IMR-90 (cell line): ENCODE measurements at regions not wholly inside any gene's neighbourhood (a gene's known extent, or its start where the extent isn't known, plus 50 kb on each side); places are given as distances from the start of the nearest gene placed in this dataset.
A peak's percentile ranks its signal among the peaks of the same experiment; 100 is the strongest.

Experiments
- ATAC-seq: fragments of 200-7000 bp; cut with Tn5 transposase; 2 replicates; pipeline ENCODE4 v1.9.1; 2020; ENCODE audit warnings: low read depth, mild to moderate bottlenecking, moderate library complexity
- BruUV-seq: library from RNA; stranded (reverse); fragments of 400-500 nt; replicated peaks from 2 replicates; lab custom pipeline; 2021; lab: Mats Ljungman, UMichigan
- CTCF ChIA-PET: fragments of 300-600 bp; formaldehyde crosslinking; extraction: SDS; loops from one replicate; lab custom pipeline; 2021; ENCODE audit warnings: antibody characterized with exemption; lab: Yijun Ruan, JAX
- POLR2A ChIA-PET: fragments of 300-600 bp; sonication (Branson Sonifier 250); formaldehyde crosslinking; loops from one replicate; lab custom pipeline; 2022; ENCODE audit warnings: antibody characterized with exemption; ENCODE audit not compliant: unreplicated experiment; lab: Charles Lee
- DNase-seq: peaks from one replicate; pipeline ENCODE4 v3.0.0; 2013
- H2AFZ ChIP-seq: replicated peaks from 2 replicates; pipeline ENCODE3; 2013; ENCODE audit warnings: low read length, mild to moderate bottlenecking; ENCODE audit not compliant: poor library complexity
- H2AK5ac ChIP-seq: 2 replicates; pipeline ENCODE4 v1.6.1; 2013; ENCODE audit warnings: low read depth, low read length, inconsistent platforms
- H2AK9ac ChIP-seq: replicated peaks from 2 replicates; pipeline ENCODE3; 2013; ENCODE audit warnings: mild to moderate bottlenecking, low read depth, low read length, moderate library complexity; ENCODE audit not compliant: poor library complexity
- H2BK120ac ChIP-seq: 2 replicates; pipeline ENCODE4 v1.6.1; 2013; ENCODE audit warnings: low read depth, low read length, inconsistent platforms
- H2BK15ac ChIP-seq: 3 replicates; pipeline ENCODE4 v1.6.1; 2013; ENCODE audit warnings: low read depth, low read length, inconsistent platforms
- H2BK20ac ChIP-seq: 2 replicates; pipeline ENCODE4 v1.6.1; 2013; ENCODE audit warnings: low read depth, mild to moderate bottlenecking, inconsistent platforms, low read length, moderate library complexity
- H2BK5ac ChIP-seq: 2 replicates; pipeline ENCODE4 v1.6.1; 2013; ENCODE audit warnings: mild to moderate bottlenecking, low read depth, low read length, inconsistent platforms; ENCODE audit not compliant: poor library complexity, severe bottlenecking
- H3K14ac ChIP-seq: replicated peaks from 2 replicates; pipeline ENCODE4 v1.6.1; 2013; ENCODE audit warnings: low read depth, low read length, inconsistent platforms
- H3K18ac ChIP-seq: 2 replicates; pipeline ENCODE4 v1.6.1; 2013; ENCODE audit warnings: low read depth, low read length, control low read depth
- H3K23ac ChIP-seq: 2 replicates; pipeline ENCODE4 v1.6.1; 2013; ENCODE audit warnings: low read depth, low read length, inconsistent platforms
- H3K27ac ChIP-seq: 2 replicates; pipeline ENCODE4 v1.5.1; 2013; ENCODE audit warnings: mild to moderate bottlenecking, control low read depth, low read length; ENCODE audit not compliant: insufficient read depth
- H3K27me3 ChIP-seq: 2 replicates; pipeline ENCODE4 v1.6.1; 2013; ENCODE audit warnings: low read length; ENCODE audit not compliant: control insufficient read depth, insufficient read depth
- H3K36me3 ChIP-seq: 2 replicates; pipeline ENCODE4 v1.6.1; 2013; ENCODE audit warnings: low read length, mixed read lengths; ENCODE audit not compliant: control insufficient read depth, insufficient read depth
- H3K4ac ChIP-seq: 2 replicates; pipeline ENCODE4 v1.6.1; 2013; ENCODE audit warnings: low read depth, low read length, inconsistent platforms
- H3K4me1 ChIP-seq: 2 replicates; pipeline ENCODE4 v1.6.1; 2013; ENCODE audit warnings: low read length, mixed read lengths; ENCODE audit not compliant: control insufficient read depth, insufficient read depth
- H3K4me2 ChIP-seq: 2 replicates; pipeline ENCODE4 v1.6.1; 2013; ENCODE audit warnings: low read depth, mild to moderate bottlenecking, control low read depth, low read length, moderate library complexity
- H3K4me3 ChIP-seq: 2 replicates; pipeline ENCODE4 v1.5.1; 2013; ENCODE audit warnings: low read depth, mild to moderate bottlenecking, control low read depth, low read length, moderate library complexity; ENCODE audit not compliant: insufficient read depth
- H3K56ac ChIP-seq: 2 replicates; pipeline ENCODE4 v1.6.1; 2013; ENCODE audit warnings: low read length, inconsistent platforms; ENCODE audit not compliant: insufficient read depth; ENCODE audit errors: extremely low read depth
- H3K79me1 ChIP-seq, 2 experiments: 2 replicates each; pipeline ENCODE4 v1.6.1; 2013; ENCODE audit warnings: low read length in 2 of 2, inconsistent platforms in 1 of 2, low read depth in 1 of 2
- H3K9ac ChIP-seq: 2 replicates; pipeline ENCODE4 v1.6.1; 2013; ENCODE audit warnings: low read depth, low read length, control low read depth
- H3K9me1 ChIP-seq: 2 replicates; pipeline ENCODE4 v1.6.1; 2013; ENCODE audit warnings: low read length, inconsistent platforms; ENCODE audit not compliant: insufficient read depth
- H3K9me3 ChIP-seq: 2 replicates; pipeline ENCODE4 v1.6.1; 2013; ENCODE audit warnings: low read length; ENCODE audit not compliant: control insufficient read depth, insufficient read depth
- H4K20me1 ChIP-seq: 2 replicates; pipeline ENCODE4 v1.6.1; 2013; ENCODE audit warnings: low read length, inconsistent platforms; ENCODE audit not compliant: insufficient read depth
- H4K5ac ChIP-seq: 2 replicates; pipeline ENCODE4 v1.6.1; 2013; ENCODE audit warnings: mild to moderate bottlenecking, low read depth, low read length, control low read depth
- H4K8ac ChIP-seq, 2 experiments: 2 replicates each; pipeline ENCODE4 v1.6.1; 2013; ENCODE audit warnings: low read depth in 2 of 2, low read length in 2 of 2, control low read depth in 1 of 2, inconsistent platforms in 1 of 2
- H4K91ac ChIP-seq: 2 replicates; pipeline ENCODE4 v1.6.1; 2013; ENCODE audit warnings: low read depth, low read length, inconsistent platforms; ENCODE audit not compliant: insufficient read depth
- BHLHE40 ChIP-seq: fragments of 150-350 bp; IDR thresholded peaks from 2 replicates; pipeline ENCODE4 v1.6.1; 2016; ENCODE audit warnings: mild to moderate bottlenecking, low read depth, low read length
- CEBPB ChIP-seq: IDR thresholded peaks from 2 replicates; pipeline ENCODE4 v1.6.1; 2012; ENCODE audit warnings: low read depth, low read length, improper control_type of control experiment
- CHD1 ChIP-seq: IDR thresholded peaks from 2 replicates; pipeline ENCODE4 v1.6.1; 2012; ENCODE audit warnings: low read depth, low read length, improper control_type of control experiment
- MAZ ChIP-seq: IDR thresholded peaks from 2 replicates; pipeline ENCODE4 v1.6.1; 2012; ENCODE audit warnings: low read depth, mild to moderate bottlenecking, low read length, improper control_type of control experiment, moderate library complexity, borderline replicate concordance
- MXI1 ChIP-seq: IDR thresholded peaks from 2 replicates; pipeline ENCODE4 v1.6.1; 2012; ENCODE audit warnings: low read depth, mild to moderate bottlenecking, low read length, moderate library complexity, borderline replicate concordance
- NFE2L2 ChIP-seq: fragments of 150-350 bp; IDR thresholded peaks from 2 replicates; pipeline ENCODE4 v1.6.1; 2016; ENCODE audit warnings: low read depth, mild to moderate bottlenecking, low read length
- RAD21 ChIP-seq: IDR thresholded peaks from 2 replicates; pipeline ENCODE4 v1.6.1; 2012; ENCODE audit warnings: low read length, improper control_type of control experiment
- RFX5 ChIP-seq: IDR thresholded peaks from 2 replicates; pipeline ENCODE4 v1.8.0; 2012; ENCODE audit warnings: low read depth, mild to moderate bottlenecking, low read length, moderate library complexity
- WGBS, 2 experiments: methylation state at CpG; one replicate each; pipeline versions ENCODE4 v1.1.5 to v1.1.7; 2013; ENCODE audit warnings: missing lambda C conversion rate in 2 of 2; ENCODE audit not compliant: insufficient read length in 1 of 2; ENCODE audit errors: extremely low coverage in 2 of 2; 5-methylcytosine and 5-hydroxymethylcytosine counted together
- dilution Hi-C: fragments of 300-500 bp; cut with HindIII; formaldehyde crosslinking; loops from one replicate; pipeline ENCODE4 v1.14.3; 2018; ENCODE audit warnings: low sequenced_read_pairs; ENCODE audit not compliant: unreplicated experiment
- in situ Hi-C: fragments of 300-500 bp; cut with MboI; formaldehyde crosslinking; loops from 3 replicates; pipeline ENCODE4 v1.14.3; 2019; ENCODE audit warnings: low sequenced_read_pairs, inconsistent platforms, mixed read lengths
- intact Hi-C: fragments of 100-400 bp; cut with micrococcal nuclease; formaldehyde crosslinking; loops from 2 replicates; pipeline ENCODE4 v1.10.0; 2022
- TF ChIP-seq, protein P1 (sequence below): fragments of 150-350 bp; IDR thresholded peaks from 2 replicates; pipeline ENCODE4 v1.6.1; 2016; ENCODE audit warnings: low read depth, mild to moderate bottlenecking, low read length, moderate library complexity, borderline replicate concordance
- TF ChIP-seq, protein P2 (sequence below): fragments of 150-350 bp; IDR thresholded peaks from 2 replicates; pipeline ENCODE4 v1.6.1; 2017; ENCODE audit warnings: mild to moderate bottlenecking, antibody characterized with exemption, low read length, low read depth

DNA sequence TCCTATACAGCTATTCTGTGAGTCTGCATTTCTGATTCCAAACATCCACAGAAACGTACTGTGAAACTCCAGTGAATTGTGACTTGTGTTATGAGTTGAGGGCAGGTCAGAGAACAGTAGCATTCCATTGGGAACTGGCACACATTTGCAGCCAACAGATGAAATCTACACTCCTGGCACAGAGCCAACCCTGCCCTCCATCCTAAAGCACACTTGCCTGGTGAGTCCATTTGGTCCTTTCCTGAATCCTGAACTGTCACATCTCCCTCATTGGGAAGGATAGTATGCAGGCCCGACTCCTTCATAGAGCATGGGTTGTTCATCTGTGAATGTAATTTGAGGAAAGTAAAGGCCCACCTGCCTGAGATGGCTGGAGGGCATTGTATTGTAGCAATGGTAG lies 314.3 kb upstream of the RASGRP1 start:
- H3K27me3 ChIP-seq, result no peaks in the 10 kb centered on the region
- H2BK5ac ChIP-seq, result peak overlapping the region; percentile 9
- no peaks in the 10 kb centered on the region for H3K36me3 ChIP-seq
- dilution Hi-C loops, result no loop called here
- peak overlapping the region; percentile 73 for H3K14ac ChIP-seq
- H3K23ac ChIP-seq, result no peak overlapping the region; the same call in 1 of the 2 replicates
- peak overlapping the region; percentile 80 for H2BK120ac ChIP-seq
- DNase-seq (no peak), ATAC-seq (no peak)
- H3K27ac ChIP-seq, result peak overlapping the region; percentile 43; the same call in 1 of the 2 replicates
- peak overlapping the region; percentile 83 for H2AK5ac ChIP-seq
- H2BK20ac ChIP-seq, result peak overlapping the region; percentile 81
- H3K4ac ChIP-seq, result peak overlapping the region; percentile 89
- H3K4me1 ChIP-seq, result peaks cover 24% of the 10 kb centered on the region
- H4K20me1 ChIP-seq, result no peaks in the 10 kb centered on the region
- ChIA-PET POLR2A (no interaction called here), CTCF (interaction anchor here (0.6 kb wide), 2 partner anchors 101 to 996 kb away, joined by 3 read pairs; no protein-coding TSS in a partner anchor)
- no peak overlapping the region for H3K4me2 ChIP-seq
- peak overlapping the region; percentile 10 for H3K18ac ChIP-seq
- no peak for TF ChIP-seq NFE2L2
- TF ChIP-seq CHD1, result no peak
- TF ChIP-seq BHLHE40, result no peak
- TF ChIP-seq, protein P1, sequence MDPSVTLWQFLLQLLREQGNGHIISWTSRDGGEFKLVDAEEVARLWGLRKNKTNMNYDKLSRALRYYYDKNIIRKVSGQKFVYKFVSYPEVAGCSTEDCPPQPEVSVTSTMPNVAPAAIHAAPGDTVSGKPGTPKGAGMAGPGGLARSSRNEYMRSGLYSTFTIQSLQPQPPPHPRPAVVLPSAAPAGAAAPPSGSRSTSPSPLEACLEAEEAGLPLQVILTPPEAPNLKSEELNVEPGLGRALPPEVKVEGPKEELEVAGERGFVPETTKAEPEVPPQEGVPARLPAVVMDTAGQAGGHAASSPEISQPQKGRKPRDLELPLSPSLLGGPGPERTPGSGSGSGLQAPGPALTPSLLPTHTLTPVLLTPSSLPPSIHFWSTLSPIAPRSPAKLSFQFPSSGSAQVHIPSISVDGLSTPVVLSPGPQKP, result no peak
- TF ChIP-seq MXI1, result no peak
- TF ChIP-seq RFX5, result no peak
- no peak for TF ChIP-seq RAD21
- no peak for TF ChIP-seq MAZ
- TF ChIP-seq, protein P2, sequence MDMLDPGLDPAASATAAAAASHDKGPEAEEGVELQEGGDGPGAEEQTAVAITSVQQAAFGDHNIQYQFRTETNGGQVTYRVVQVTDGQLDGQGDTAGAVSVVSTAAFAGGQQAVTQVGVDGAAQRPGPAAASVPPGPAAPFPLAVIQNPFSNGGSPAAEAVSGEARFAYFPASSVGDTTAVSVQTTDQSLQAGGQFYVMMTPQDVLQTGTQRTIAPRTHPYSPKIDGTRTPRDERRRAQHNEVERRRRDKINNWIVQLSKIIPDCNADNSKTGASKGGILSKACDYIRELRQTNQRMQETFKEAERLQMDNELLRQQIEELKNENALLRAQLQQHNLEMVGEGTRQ, result no peak
- no peak for TF ChIP-seq CEBPB
- H3K9me1 ChIP-seq, result peaks cover 24% of the 10 kb centered on the region
- in situ Hi-C loops, result no loop called here
- H3K79me1 ChIP-seq, result peaks cover 0 to 4% of the 10 kb centered on the region in 2 experiments; a peak in 1 of 4 replicates
- intact Hi-C loops, result no loop called here
- H3K9me3 ChIP-seq, result no peaks in the 10 kb centered on the region
- no peak overlapping the region for H3K56ac ChIP-seq
- H3K9ac ChIP-seq, result no peak overlapping the region
- no peak overlapping the region for H2AFZ ChIP-seq
- H4K5ac ChIP-seq, result peak overlapping the region; percentile 93
- BruUV-seq, result no TSS peak
- no CpG with 5 or more reads among the region's 2 CpGs for WGBS, 2 experiments
- peak overlapping the region; percentile 19 for H2AK9ac ChIP-seq
- H3K4me3 ChIP-seq, result no peak overlapping the region
- peak overlapping the region; percentile 9 to 44; a peak in 3 of 4 replicates for H4K8ac ChIP-seq
- H4K91ac ChIP-seq, result peak overlapping the region; percentile 47
- H2BK15ac ChIP-seq, result peak overlapping the region; percentile 91; the same call in 2 of the 3 replicates
